Stimulated activated naive CD4-positive, alpha-beta T cell treated with Interleukin-2 at 50 U/mL for 16 hours (primary cell): ENCODE measurements at regions not wholly inside any gene's neighbourhood (a gene's known extent, or its start where the extent isn't known, plus 50 kb on each side); places are given as distances from the start of the nearest gene placed in this dataset.

ENCODE experiments used
- DNase-seq: peaks from one replicate; lab custom pipeline; 2025; lab: John Stamatoyannopoulos, UW

DNA sequence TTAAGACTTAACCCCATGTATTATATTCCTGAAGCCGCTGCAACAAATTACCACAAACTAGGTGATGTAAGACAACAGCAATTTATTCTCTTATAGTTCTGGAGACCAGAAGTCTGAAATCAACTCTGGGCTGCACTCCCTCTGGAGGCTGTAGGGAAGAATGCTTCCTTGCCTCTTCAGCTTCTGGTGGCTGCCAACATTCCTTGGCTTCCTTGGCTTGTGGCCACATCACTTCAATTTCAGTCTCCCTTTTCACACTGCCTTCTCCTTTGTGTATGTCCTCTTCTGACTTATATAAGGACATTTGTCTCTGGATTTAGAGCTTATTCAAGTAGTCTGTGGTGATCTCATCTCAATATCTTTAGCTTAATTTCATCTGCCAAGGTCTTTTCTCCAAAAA, 141.6 kb downstream of the DHX35 start:
- no peak for DNase-seq

DNA sequence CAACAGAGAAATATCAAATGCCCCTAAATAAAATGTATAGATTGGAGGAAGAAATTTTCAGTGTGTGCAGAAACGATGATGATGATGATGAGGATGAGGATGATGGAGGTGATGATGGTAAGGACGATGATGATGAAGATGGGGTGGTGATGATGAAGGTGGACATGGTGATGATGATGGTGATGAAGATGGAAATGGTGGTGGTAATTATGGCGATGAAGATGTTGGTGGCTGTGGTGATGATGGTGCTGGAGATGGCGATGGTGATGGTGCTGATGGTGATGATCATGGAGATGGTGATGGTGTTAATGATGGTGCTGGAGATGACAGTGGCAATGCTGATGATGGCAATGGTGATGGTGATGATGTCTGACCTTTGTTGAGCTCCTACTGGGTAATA, 141.2 kb downstream of the DHX35 start:
- DNase-seq = no peak

GRCh38 chr20:39101895-39102294, 139.8 kb downstream of the DHX35 start:
- DNase-seq = no peak

DNA sequence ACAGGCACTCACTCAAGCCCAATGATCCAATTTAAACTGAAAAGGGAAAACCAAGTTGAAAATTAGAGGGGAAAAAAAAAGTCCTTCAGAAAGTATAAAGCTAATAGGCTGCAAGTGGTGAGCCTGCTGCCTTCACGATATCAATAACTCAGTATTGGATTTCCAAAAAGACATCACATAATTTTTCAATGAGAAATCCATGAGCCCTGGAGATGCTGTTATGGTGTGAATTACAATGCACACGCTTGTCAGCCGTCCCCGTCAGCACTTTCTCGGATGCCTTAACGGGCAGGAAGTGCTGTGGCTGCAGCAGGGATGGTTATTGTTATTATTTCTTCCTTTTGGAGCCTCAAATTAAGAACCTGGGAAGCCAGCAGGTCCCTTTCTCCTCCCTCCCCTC, 138.5 kb downstream of the DHX35 start:
- no peak for DNase-seq

GRCh38 chr20:39097889-39098288, 135.7 kb downstream of the DHX35 start:
- no peak for DNase-seq

- no peak for DNase-seq
Observed at GRCh38 chr20:39095870-39096269, 133.7 kb downstream of the DHX35 start.

DNA sequence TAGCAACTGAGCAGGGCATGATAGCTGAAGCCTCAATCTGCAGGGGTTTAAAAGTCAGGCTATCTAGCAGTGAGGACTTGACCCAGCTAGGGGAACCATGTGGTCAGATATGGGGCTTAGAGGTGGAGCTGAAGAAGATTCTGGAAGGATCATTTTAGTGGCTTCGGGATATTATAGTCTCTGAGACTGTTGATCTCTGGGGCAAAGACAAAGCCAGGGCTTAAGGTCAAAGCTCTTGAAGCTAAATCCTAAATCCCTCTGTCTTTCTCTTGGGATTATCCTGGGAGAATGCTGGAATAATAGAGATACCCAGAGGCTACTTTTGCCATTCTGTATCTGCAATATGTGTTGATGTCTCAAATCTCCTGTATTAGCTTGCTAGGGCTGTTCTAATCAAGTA, 132.2 kb downstream of the DHX35 start:
- DNase-seq = no peak

GRCh38 chr20:39092733-39093410, 130.7 kb downstream of the DHX35 start:
- no peak for DNase-seq

- DNase-seq = no peak
Observed at GRCh38 chr20:39090906-39091305, 128.8 kb downstream of the DHX35 start.

GRCh38 chr20:39089797-39090196, 127.7 kb downstream of the DHX35 start:
- DNase-seq = no peak
